ENCODE measurements at regions not wholly inside any gene's neighbourhood (a gene's known extent, or its start where the extent isn't known, plus 50 kb on each side); places are given as distances from the start of the nearest gene placed in this dataset.
"Not testable (repeated sequence)": the region's sequence is repeated elsewhere in the genome, so short reads cannot be mapped to it uniquely, and the experiment has no call there.

DNA sequence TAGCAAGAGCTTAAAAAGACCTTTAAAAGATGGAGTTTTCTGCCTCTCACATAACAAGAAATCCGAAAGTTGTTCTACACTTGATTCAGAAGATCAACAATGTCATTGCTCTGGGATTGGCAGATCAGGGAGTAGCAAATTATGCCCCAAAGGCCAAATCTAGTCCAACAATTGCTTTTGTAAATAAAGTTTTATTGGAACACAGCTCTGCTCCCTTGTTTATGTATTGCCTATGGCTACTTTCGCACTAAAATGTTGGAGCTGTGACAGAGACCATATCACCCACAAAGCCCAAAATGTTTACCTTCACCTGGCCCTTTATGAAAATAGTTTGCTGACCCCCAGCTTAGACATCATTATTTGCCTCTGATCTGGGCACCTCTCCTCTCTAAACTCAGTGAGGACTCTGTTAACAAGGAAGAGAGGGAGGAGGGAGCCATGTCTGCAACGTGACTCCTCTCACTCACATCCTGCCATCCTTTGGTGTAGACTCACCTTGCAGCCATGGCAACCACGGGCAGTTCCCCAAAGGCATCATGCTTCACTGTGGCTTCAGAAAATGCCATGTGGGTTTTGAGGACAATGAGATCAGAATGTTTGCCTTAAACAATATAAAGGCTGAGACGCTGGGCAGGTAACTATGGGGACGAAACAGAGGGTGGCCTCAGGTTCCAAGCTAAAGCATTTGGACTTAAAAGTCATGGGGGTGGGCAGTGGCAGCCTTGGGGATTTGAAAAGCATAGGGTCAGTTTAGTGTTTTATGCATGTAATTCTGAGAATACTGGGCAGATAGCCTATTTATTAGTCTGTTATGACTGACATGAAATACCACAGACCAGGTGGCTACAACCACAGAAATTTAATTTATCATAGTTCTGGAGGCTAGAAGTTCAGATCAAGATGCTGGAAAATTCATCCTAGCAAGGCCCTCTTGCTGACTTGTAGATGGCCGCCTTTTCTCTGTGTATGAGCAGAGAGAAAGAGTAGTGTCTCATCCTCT is 149.7 kb upstream of the TNFAIP3 start:
- DNase-seq, result peak; percentile 60

DNA sequence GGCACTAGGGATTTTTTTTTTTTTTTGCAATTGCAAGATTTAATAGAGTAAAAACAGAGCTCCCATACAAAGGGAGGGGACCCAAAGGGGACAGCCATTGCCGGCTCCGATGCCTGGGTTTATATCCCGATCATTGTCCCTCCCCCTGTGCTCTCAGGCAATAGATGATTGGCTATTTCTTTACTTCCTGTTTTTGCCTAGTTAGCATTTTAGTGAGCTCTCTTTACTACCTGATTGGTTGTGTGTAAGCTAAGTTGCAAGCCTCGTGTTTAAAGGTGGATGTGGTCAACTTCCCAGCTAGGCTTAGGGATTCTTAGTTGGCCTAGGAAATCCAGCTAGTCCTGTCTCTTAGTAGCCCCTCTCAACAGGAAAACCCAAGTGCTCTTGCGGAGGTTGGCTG is 148.2 kb upstream of the TNFAIP3 start:
- DNase-seq, result not testable (repeated sequence)

DNA sequence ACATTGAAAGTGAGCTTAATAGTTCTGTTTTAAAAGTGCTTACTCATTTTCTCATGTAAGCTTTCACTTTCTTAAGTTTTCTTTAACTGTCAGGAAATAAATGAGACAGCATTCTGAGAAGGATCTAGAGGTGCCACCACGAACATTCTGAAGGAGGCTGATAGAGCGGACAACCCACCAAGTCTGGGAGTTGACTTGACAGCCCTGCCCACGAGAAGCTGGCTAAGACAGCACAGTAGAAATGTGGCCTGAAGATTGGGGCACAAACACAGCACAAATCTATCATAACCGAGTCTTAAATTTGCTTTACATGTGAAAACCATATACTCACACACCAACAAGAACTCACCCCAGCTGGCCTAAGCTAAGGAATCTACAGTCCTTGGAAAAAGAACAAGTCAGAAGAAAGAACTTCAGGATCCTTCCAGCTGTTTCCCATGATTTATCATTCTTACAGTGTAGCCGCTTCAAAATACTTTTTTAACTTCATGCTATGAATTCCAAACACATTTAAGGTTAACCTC is 144.2 kb upstream of the TNFAIP3 start:
- no peak for DNase-seq

DNA sequence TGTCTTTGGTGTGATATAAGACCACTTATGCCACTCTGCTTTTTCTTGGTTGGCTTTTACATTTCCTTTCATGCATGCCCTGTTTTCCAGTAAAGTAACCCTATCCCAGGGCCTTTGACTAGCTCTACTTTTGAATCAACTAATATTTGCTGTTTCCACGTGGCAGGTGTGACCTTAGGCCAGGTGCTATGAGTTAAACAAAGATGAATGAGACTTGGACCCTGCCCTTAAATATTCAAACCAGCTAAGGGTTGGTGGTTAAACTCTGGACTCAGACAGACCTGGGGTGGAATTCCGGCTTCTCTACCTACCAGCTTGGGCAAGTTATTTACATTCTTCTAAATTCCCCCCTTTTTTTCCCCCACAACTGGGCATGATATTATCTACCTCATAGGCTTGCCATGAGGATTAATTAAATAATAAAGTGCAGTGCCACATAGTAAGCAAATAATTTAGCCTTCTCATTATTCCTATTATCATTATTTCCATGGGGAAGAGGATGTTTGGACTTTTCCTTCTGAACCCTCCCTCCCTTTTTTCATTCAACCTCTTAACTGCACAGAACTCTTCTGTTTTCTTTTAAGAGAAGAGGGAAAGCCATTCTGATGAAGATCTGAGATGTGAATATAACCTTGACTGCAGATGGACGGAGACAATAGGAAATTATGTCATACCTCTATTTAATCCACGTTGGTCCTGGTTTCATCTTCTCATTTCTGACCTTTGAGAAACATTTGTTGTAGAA is 143.6 kb upstream of the TNFAIP3 start:
- no peak for DNase-seq

- DNase-seq, result no peak
These were observed 143.0 kb upstream of the TNFAIP3 start for GRCh38 chr6:137724018-137724403.

DNA sequence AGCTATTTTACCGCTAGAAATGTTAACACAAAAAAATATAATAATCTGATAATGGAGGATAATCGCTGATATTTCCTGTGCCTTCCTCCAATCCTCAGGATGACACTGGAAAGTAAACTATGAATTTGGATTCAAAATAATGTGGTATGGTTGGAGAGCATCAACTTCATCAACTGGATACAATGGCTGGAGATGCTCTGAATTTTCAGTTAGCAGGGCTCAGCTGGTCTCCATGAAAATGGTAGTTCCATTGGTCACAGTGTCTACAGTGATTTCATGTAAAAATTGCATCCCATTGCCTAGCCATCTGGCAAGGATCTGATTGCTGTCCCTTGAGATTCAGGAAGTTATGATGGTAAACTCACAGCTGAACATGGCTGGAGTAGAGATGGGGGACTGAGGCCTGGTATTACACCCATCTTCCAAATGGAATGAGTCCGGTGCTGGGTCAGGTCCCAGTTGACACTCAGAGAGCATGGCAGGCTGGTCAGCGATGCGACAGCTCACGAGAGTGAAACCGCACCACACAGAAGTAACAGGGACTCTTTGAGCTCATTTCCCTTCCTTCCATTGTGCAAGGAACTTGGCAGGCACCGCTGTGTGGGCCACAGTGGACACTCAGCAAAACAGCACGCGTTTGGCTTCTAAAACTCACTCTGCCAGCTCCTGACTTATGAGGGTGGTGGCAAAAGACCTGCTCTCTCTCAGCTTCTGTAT is 142.4 kb upstream of the TNFAIP3 start:
- no peak for DNase-seq

DNA sequence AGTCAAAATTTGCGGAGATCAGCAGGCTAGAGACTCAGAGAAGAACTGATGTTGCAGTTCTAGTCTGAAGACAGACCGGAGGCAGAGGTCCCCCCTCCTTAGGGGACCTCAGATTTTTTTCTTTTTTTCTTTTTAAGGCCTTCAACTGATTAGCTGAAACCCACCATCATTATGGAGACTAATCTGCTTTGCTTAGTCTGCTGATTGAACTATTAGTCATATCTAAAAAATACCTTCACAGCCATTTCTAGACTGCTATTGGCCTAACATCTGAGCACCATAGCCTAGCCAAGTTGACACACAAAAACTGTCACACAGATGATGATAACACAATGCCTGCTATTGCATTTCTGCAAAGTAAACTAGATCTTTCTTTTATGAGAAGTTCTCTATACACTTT is 141.1 kb upstream of the TNFAIP3 start:
- DNase-seq, result no peak

DNA sequence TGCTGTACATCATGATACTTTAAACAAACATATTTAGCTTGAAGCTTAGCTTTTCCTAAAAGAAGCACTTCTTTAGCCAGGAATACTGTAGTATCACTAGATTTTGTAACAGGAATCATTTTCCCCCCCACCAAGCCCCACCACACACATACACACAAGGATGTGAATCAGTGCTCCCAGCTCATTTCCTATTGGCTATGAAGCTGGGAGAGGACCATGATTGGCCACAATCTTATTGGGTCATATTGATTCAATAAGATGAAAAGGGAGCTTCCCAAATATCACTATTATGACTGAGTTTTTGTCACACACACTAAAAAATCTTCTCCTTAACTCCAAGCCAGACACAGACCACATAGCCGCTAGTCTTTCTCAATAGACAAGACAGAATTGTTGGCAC is 140.5 kb upstream of the TNFAIP3 start:
- no peak for DNase-seq

- no peak for DNase-seq
These were observed 139.8 kb upstream of the TNFAIP3 start for GRCh38 chr6:137727216-137727765.

GRCh38 chr6:137728386-137729349 is 138.4 kb upstream of the TNFAIP3 start:
- DNase-seq, result no peak

- no peak for DNase-seq
These were observed 137.0 kb upstream of the TNFAIP3 start for GRCh38 chr6:137729866-137730629.

GRCh38 chr6:137731600-137731959 is 135.5 kb upstream of the TNFAIP3 start:
- no peak for DNase-seq

DNA sequence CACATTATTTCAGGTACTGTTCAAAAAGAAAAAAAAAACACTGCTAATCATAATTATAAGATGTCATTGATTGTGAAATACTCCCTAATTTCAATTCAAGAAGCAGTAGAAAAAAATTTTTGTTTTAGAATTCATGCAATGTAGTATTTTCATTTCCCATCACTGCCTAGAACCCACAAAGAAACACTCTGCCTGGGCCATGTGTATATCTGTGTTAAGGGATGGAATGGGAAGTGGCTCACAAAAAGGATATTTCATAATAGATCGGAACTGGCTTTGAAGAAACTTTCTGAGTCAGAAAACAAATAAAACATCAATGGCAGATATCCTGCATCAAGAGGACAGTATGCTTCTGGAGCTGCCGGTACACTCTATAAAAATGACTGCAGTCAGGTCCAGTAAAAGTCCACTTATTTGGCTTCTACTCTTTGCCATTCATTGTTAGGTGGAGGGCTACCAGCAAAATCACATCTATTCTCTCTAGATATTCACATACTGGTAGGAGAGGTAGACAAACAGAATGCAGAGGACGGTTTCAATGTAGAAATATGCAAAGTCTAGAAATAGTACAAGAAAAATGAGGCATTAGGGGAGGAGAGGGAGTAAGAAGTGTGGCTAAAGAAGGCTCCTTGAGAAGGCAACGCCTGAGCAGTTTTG is 135.0 kb upstream of the TNFAIP3 start:
- DNase-seq, result no peak

GRCh38 chr6:137733372-137733771 is 133.7 kb upstream of the TNFAIP3 start:
- no peak for DNase-seq

GRCh38 chr6:137734005-137734874 is 132.8 kb upstream of the TNFAIP3 start:
- no peak for DNase-seq

- no peak for DNase-seq
These were observed 132.2 kb upstream of the TNFAIP3 start for GRCh38 chr6:137734875-137735182.

DNA sequence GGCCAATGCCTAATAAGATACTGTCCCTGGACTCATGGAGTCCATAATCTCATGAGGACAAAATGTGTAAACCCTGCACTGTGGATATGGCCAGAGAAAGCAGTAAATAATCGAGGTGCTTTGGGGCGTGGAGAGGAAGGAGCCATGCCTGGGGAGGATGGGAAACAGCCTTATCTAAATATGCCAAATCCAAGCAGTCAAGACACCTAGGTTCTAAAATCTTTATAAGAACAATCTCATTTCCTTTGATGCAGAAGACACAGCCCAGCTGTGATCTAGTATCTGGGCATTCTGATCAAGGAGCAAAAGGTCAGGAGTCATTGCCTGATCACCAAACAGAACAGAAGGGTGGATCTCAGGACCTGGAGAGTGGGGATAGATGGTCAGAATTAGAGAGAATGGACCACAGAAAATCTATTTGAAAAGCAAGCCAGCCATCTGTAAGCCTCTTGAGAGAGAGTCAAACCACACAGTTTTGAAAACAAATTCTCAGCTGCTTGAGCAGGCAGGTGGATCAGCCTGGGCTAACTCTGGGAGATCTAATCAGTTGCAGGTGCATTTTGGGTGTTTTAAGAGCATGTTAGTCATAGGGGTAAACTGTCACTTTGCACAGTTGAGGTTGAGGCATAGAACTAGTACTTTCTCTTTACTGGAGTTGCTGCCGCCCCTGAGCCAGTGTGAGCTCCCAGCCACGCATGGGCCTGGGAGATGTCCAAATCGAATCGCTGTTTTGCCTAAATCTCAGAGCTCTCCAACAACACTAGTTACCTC is 130.8 kb upstream of the TNFAIP3 start:
- no peak for DNase-seq

DNA sequence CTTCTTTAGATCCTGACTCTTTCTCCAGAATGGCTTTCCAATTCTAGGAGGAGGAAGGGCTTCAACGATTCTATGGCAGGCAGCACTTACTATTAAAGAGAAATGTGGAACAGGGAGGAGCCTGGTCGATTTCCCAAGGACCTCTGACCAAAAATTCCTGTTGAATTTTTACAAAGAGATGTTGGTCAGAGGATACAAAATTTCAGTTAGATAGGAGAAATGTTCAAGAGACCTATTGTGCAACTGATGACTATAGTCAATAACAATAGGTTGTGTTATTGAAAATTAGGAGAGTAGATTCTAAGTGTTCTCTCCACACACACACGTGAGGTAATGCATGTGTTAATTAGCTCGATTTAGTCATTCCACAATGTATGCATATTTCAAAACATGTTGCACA is 130.1 kb upstream of the TNFAIP3 start:
- DNase-seq, result no peak

All from NCI-H187 treated with DMSO at 0.1 percent for 48 hours (cell line).